Hippocampal formation (tissue), 2 donors: ENCODE measurements at regions not wholly inside any gene's neighbourhood (a gene's known extent, or its start where the extent isn't known, plus 50 kb on each side); places are given as distances from the start of the nearest gene placed in this dataset.

Source experiments
- DNase-seq, 2 donors: peaks; one replicate each; lab custom pipeline; 2025; lab: John Stamatoyannopoulos, UW

GRCh38 chr7:18153183-18153748, 125.6 kb upstream of the PRPS1L1 start:
- no peak for DNase-seq

GRCh38 chr7:18154726-18155125, 127.1 kb upstream of the PRPS1L1 start:
- DNase-seq: no peak

- DNase-seq: no peak
Measured at GRCh38 chr7:18157233-18157632, 129.6 kb upstream of the PRPS1L1 start.

GRCh38 chr7:18162657-18163056, 135.0 kb upstream of the PRPS1L1 start:
- DNase-seq: no peak

- no peak for DNase-seq
Measured at GRCh38 chr7:18163091-18163490, 135.4 kb upstream of the PRPS1L1 start.

GRCh38 chr7:18165166-18165565, 137.5 kb upstream of the PRPS1L1 start:
- DNase-seq: no peak

GRCh38 chr7:18166002-18166401, 138.4 kb upstream of the PRPS1L1 start:
- no peak for DNase-seq

- no peak for DNase-seq
Measured at GRCh38 chr7:18167815-18168214, 140.2 kb upstream of the PRPS1L1 start.

- DNase-seq: no peak
Measured at GRCh38 chr7:18174996-18175395, 147.3 kb upstream of the PRPS1L1 start.

GRCh38 chr7:18175801-18176450, 148.3 kb upstream of the PRPS1L1 start:
- no peak for DNase-seq

GRCh38 chr7:18177129-18177814, 149.6 kb upstream of the PRPS1L1 start:
- DNase-seq: no peak

GRCh38 chr7:18177815-18178660, 150.4 kb upstream of the PRPS1L1 start:
- DNase-seq: no peak

GRCh38 chr7:18179093-18179492, 151.4 kb upstream of the PRPS1L1 start:
- DNase-seq: no peak

- no peak for DNase-seq
Measured at GRCh38 chr7:18180685-18181084, 153.0 kb upstream of the PRPS1L1 start.

- no peak for DNase-seq
Measured at GRCh38 chr7:18189500-18190126, 162.0 kb upstream of the PRPS1L1 start.

- no peak for DNase-seq
Measured at GRCh38 chr7:18191341-18191740, 163.7 kb upstream of the PRPS1L1 start.

GRCh38 chr7:18191862-18192625, 164.4 kb upstream of the PRPS1L1 start:
- no peak for DNase-seq

- no peak for DNase-seq
Measured at GRCh38 chr7:18194616-18195015, 167.0 kb upstream of the PRPS1L1 start.

GRCh38 chr7:18196638-18197037, 169.0 kb upstream of the PRPS1L1 start:
- no peak for DNase-seq

- DNase-seq: no peak
Measured at GRCh38 chr7:18198868-18199267, 171.2 kb upstream of the PRPS1L1 start.

GRCh38 chr7:18200266-18200665, 172.6 kb upstream of the PRPS1L1 start:
- no peak for DNase-seq
